ENCODE measurements at regions not wholly inside any gene's neighbourhood (a gene's known extent, or its start where the extent isn't known, plus 50 kb on each side); places are given as distances from the start of the nearest gene placed in this dataset.
"Not testable (repeated sequence)": the region's sequence is repeated elsewhere in the genome, so short reads cannot be mapped to it uniquely, and the experiment has no call there.

DNA sequence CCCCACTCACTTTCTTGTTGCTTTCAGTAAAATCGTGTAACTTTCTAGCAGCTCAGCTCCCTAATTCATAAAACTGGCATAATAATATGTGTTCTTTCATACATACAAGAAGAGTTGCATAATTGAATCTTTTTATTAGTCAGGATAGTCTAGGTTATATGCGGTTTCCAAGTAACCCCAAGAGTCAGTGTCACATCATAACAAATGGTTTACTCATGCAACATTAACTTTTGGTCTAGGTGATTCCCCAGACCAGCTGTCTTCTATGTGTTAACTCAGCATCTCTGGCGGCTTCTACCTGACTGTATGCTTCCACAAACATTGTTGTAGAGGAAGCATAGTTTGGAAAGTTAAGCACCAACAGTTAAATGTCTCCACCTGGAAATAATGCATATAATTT is 1000.4 kb downstream of the CDH11 start:
- no peak for DNase-seq (ENCODE audit: low spot score)

DNA sequence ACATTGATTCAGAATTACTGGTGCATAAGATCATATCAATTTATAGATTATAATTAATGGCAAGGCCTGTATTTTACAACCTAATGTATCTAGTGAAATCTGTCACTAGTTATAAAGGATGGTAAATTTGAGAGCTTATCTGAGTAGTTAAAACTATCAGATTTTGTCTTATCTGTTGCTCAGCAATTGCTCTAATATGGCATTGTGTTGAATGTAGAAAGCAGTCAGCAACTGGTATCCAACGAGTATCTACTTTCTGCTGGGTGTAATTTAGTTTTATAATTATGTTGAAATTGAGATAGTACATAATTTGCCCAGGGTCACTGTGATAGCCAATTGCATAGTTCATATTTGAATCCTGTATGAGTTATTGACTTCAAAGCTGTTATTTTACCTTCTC is 1005.7 kb downstream of the CDH11 start:
- DNase-seq (ENCODE audit: low spot score) = no peak

DNA sequence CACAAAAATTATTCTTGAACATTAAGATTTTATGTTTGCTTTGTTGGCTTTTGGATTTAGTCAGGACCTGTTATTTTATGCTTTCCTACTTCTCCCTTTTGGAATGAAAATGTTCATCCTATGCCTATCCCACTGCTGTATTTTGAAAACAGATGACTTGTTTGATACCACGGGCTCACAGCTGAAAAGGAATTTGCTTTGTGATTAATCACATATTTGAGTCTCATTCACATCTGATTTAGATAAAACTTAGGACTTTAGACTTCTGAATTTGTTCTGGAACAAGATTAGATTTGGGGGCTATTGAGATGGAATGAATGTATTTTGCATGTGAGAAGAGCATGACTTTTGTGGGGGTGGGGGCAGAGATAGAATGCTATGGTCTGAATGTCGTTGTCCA is 1012.6 kb downstream of the CDH11 start:
- no peak for DNase-seq (ENCODE audit: low spot score)

DNA sequence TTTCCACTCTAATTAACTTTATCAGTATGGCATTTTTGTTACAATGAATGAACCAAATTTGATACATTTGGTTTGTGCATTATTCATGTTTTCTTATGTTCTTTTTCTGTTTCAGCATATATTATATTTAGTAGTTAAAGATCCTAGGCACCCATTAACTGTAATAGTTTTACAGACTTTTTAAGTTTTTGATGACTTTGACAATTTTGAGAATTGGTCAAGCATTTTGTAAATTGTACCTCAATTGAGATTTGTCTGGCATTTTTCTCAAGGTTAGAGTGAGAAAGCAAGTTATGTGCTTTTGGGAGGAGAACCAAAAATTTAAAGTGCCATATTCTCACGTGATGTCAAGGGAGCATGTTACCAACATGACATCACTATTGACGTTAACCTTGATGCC is 1019.2 kb downstream of the CDH11 start:
- no peak for DNase-seq (ENCODE audit: low spot score)

DNA sequence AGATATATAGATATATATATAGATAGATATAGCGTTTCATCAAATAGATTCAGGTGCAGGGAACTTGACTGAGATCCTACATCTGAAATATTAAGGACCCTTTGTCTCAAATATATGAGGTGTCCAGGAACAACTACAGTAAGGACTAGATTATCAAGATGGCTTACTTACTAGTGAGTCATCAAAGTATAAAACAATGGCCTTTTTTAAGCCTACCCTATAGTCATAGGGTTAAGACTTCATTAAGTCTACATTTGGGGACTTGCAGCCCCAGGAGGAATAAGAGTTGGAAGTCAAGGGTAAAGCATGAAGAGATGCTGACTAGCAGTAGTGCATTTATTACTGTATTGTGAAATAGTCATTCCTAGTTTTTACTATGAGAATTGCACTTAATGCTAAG is 1023.4 kb downstream of the CDH11 start:
- DNase-seq (ENCODE audit: low spot score) = no peak

DNA sequence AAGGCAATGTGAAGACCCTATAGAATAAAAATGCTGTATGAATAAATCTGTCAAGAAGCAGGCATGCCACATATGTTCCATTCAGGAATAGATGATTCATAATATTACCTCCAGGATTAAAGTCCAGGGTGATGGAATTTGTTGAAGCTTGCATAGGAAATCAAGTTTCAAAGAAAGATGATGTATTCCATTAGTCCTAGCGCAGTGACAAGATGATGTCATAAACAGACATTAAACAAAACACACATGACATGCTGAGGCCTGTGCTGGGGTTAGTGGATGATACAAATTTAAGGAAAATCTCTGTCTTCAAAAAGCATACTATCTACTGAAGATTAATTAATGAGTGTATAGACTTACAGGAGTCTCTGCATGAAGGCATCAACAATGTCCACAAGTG is 1025.2 kb downstream of the CDH11 start:
- no peak for DNase-seq (ENCODE audit: low spot score)

DNA sequence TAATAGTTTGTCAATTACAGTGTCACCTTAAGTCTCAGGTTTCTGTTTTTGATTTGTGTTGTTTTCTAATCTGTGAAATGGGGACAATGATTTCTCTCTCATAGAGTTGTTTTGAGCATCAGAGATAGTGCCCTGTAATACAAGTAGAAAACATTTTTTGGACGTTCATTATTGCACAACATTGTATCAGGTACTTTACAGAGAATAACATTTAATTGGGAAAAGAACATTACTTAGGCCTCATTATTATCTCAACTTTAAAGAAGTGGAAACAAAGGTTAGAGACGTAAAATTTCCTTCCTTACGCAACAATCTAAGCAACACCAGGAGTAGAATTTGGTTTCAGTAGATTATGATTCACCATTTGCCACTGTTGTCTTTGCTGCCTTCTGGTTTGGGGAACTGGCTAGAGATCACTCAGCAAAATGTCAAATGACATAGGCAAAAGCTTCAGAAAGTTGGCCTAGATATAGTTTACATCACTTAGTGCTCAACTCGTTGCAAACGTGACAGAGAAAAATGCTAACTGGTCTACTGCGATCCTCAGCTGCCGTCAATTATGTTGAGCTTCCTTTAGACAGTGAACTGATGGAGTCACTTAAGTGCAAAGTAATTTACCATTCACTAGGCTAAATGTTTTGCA is 1026.8 kb downstream of the CDH11 start:
- DNase-seq (ENCODE audit: low spot score) = no peak

DNA sequence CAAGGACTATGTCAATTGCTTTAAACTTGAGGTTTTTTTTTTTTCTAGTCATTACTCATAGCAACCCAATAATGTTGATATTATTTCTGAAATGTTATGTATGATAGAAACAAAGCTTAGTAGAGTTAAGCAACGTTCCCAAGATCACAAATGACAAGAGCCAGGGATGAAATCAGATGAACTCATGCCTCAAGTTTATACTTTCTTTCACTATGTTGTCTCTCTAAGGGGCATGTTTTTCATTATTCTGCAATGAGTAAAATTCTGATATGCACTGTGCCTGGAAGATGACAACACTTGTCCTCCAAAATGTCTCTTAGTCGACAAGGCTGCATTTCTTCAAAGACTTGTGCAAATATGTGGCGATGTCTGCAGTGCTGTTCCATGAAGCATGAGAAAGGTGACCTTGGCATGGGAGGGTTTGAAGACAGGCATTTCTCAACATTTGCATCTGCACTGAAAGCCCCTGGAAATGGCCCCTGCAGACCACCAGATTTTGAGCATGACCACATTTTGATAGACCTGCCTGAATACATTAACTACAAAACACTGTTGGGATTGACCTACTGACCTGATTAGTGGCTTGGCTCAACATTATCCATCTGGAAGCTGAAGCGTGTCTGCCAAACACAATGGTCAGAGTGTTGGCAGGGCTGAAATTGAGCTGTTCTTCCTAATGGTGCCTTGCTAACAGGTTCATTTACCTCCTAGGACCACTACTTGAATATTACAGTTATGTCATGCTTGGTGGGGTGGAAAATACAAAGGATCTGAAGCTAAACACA is 1027.5 kb downstream of the CDH11 start:
- DNase-seq (ENCODE audit: low spot score) = no peak

DNA sequence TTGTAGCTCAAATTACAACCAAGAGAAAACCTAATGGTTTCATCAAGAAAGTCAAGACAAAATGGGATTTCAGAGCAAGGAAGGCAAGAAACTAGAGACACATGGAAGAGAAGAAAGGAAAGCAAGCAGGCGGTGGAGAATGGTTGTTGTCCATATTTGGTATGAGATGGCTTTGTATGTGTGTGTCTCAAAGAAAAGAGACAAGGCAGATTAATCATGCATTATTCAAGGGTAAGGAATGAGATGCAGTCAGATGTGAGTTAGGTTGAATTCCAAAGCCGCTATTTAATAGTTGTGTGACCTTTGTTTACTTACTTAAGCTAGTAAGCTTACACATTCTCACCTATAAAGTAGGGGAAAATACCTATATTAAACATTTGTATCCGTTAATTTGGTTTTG is 1029.6 kb downstream of the CDH11 start:
- no peak for DNase-seq (ENCODE audit: low spot score)

DNA sequence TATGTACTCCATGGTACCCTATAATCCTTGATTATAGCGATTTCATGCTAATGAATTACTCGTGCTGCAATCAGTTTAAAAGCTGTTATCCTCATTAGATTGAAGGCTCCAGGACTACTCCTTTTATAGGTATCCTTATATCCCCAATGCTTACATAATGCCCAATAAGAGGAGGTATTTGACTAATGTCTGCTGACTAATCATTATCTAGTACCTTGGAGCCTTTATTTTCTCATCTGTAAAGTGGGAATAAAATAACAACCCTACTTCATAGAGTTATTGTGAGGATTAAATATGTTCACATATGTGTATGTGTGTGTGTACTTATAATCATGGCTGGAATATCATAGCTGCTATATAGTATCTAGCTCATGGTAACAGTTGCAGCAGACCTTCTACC is 1031.5 kb downstream of the CDH11 start:
- no peak for DNase-seq (ENCODE audit: low spot score)

DNA sequence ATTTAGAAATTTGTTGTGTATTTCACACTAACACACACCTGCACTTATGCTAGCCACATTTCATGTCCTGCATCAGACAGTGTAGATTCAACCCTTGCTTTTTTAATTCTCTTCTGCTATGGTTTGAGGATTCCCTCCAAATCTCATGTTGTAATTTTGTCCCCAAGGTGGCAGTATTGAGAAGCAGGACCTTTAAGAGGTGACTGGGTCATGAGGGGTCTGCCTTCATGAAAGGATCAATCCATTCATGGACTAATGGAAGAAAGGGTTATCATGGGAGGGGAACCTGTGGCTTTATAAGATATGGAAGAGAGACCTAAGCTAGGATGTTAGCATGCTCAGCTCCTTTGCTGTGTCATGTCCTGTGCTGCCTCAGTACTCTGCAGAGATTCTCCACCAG is 1032.2 kb downstream of the CDH11 start:
- DNase-seq (ENCODE audit: low spot score) = no peak

DNA sequence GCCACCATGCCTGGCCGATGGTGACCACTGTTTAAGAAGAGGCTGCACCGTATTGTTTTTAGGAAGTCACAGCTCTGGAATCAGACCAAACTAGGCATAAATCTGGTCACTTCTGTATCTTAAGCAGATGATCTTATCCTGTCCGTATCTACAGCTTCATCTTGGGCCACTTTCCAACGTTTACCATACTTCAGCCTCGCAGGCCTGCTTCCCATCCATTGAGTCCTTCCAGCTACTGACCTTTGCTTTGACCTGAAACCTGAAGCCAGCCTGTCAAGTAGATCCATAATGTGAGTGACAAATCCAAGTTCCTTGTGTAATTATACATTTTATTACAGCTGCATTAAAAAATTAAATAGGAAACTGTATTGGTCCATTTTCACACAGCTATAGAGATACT is 1033.0 kb downstream of the CDH11 start:
- no peak for DNase-seq (ENCODE audit: low spot score)

DNA sequence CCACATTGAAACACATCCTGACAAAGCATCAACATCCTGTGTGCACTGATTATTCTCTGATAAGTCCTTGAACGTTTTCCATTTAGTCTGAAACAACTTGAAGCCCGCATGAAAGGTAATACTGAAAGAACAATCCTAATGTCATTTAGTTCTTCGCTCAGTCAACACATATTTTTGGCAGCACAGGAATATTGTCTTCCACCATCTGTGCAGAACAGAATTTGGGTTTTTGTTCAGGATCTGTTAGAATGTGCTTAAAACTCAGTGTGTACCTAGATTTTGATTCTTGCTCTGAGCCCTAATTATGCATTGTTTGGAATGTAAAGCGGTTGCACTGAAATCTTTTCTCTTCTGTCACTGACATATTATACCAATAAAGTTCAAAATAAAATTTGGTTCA is 1036.6 kb downstream of the CDH11 start:
- no peak for DNase-seq (ENCODE audit: low spot score)

DNA sequence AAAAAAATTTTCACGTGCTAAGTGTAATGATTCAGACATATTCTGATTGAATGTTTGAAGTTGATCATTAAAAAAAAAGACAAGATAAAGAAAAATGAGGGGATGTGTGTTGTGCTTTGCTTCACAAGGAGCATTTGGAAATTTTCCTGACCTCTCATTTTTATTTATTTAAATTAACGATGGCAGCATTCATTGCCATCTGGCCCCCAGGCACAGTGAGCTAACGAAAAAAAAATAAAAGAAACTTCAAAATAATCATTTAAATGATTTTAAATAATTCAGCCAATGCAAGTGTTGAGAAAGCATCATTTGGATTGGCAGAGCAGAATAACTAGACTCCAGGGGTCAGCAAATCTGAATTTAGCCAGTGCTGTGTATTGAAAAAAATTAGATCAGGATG is 1037.2 kb downstream of the CDH11 start:
- no peak for DNase-seq (ENCODE audit: low spot score)

DNA sequence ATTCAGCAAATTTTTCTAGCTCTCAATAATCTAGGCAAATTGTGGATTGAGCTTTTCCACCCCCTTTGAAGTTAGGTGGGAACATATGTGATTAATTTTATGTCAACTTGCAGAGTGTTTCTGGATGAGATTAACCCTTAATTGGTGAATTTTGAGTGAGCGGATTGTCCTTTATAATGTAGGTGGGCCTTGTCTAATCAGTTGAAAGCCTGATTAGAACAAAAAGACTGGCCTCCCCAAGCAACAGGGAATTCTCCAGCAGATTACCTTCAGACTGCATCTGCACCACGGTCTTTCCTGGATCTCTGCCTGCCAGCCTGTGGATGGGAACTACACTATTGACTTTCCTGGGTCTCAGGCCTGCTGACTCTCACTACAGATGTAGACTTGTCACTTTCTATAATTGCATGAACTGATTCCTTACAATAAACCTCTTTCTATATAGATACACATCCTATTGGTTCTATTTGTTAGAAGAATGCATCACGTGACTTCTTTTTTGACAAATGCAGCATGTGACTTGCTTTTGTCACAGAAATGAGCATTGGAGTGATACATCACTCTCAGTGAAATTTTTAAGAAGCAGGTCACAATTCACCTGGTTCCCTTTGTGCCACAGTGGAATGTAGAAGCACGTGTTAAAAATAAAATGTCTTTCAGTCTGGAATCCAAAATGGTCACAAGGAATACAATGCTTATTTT is 1038.3 kb downstream of the CDH11 start:
- DNase-seq (ENCODE audit: low spot score) = no peak

DNA sequence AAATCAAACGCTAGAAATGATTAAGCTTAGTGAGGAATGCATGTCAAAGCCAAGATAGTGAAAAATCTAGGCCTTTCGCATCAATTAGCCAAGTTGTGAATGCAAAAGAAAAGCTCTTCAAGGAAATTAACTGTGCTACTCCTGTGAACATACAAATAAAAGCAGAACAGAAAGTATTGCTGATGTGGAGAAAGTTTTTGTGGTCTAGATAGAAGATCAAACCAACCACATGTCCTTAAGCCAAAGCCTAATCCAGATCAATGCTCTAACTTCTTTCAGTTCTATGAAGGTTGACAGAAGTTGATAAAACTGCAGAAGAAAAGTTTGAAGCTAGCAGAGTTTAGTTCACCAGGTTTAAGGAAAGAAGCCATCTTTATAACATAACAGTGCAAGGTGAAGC is 1044.6 kb downstream of the CDH11 start:
- DNase-seq (ENCODE audit: low spot score) = no peak

DNA sequence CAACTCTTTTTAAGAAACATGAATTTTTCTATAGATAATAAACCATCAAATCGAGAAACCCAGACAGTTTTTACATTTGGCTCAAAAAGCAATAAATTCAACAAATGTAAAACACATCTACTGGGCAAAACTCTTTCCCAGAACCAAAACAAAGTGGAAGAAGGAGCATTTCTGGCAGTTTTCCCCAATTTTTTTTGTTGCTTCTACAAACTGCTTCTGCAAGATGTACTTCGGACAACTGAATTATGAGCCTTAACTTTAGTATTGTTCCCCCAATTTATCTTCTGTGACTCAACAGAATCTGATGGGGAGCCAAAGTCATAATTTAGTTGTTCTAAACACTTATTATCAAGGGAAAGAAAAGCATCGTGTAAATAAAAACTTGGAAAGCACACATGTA is 1047.2 kb downstream of the CDH11 start:
- DNase-seq (ENCODE audit: low spot score) = no peak

DNA sequence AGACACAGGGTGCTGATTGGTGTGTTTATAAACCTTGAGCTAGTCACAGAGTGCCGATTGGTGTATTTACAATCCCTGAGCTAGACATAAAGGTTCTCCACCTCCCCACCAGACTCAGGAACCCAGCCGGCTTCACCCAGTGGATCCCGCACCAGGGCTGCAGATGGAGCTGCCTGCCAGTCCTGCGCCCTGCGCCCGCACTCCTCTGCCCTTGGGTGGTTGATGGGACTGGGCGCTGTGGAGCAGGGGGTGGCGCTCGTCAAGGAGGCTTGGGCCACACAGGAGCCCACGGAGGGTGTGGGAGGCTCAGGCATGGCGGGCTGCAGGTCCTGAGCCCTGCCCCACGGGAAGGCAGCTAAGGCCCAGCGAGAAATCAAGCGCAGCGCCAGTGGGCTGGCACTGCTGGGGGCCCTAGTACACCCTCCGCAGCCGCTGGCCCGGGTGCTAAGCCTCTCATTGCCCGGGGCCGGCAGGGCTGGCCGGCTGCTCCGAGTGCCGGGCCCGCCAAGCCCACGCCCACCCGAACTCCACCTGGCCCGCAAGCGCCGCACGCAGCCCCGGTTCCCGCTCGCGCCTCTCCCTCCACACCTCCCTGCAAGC is 1049.6 kb downstream of the CDH11 start:
- not testable (repeated sequence) for DNase-seq (ENCODE audit: low spot score)

DNA sequence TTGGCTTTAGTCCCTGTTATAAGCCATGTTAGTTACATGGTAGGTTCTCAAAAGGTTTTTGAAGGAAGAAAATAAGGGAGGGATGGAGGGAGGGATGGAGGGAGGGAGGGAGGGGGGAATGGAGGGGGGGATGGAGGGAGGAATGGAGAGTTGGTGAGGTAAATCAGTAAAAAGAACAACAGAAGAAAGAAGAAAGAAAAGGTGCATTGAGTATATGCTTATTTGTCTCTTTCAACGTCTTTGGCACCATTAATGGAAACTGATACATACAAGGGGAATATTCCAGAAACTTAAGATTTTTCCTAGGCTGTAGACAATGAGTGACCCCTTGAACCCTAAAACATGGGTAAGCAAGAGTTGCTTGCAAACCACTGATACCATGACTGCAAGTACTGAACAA is 1056.3 kb downstream of the CDH11 start:
- DNase-seq (ENCODE audit: low spot score) = no peak

DNA sequence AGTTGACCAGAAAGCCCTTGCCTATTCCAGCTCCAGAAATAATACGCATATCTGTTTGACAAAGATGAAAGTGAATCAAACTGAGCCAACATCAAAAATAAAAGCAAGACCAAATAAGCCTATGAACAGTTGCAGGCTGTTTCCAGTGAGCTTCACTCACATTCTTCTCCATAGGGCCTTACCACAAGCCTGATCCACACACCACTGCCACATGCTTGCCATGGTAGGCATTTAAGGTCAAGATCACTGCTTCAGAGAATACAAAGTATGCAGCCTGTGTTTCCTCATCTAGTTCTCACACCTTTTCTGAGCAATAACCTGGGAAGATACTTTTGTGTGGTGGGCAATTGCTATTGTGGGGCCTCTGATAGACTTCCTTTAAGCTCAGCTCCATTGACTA is 1060.2 kb downstream of the CDH11 start:
- no peak for DNase-seq (ENCODE audit: low spot score)

DNA sequence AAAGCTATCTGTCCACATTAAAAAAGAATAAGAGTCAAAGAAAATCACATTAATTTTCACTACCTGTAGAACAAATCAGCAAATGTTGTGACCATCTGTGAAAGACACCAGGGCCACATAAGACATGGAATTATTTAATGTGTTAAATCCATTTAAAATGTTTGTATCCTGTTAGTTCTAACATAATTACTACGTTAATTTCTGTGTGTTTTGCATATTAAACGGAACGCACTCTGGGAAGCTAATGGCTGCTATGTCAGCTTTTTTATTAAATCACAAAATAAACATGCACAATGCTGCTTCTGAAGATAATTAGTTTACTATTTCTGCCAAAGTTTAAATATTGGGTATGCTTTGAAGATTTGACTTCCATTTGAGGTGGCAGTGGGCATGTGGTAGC is 1061.2 kb downstream of the CDH11 start:
- no peak for DNase-seq (ENCODE audit: low spot score)

DNA sequence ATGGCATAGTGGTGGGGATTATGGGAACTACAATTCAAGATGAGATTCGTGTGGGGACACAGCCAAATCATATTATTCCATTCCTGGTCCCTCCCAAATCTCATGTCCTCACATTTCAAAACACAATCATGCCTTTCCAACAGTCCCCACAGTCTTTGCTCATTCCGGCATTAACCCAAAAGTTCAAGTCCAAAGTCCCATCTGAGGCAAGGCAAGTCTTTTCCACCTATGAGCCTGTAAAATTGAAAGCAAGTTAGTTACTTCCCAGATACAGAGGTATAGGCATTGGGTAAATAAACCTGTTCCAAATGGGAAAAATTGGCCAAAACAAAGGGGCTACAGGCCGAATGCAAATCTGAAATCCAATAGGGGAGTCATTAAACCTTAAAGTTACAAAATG is 1063.2 kb downstream of the CDH11 start:
- no peak for DNase-seq (ENCODE audit: low spot score)

DNA sequence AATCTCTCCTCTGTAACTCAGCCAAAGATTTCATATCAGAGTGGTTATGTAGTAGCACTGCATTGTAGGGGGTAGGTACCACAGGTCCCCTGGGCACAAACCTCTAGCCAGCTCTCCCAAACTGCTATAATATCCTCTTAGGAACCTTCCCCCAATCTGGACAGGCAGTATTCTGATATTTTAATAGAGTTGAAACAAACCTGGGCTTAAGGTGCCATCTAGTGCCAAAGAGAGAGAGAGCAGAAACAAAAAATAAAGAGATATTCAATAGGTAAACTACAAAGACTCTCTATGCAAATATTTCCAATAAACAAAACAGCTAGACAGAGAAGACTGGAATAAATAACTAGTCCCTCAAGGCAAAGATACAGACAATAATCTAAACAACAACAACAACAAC is 1070.0 kb downstream of the CDH11 start:
- DNase-seq (ENCODE audit: low spot score) = no peak

Data from mucosa of gallbladder (tissue), 1 donor.